HG03025 (cell line): ENCODE measurements at regions not wholly inside any gene's neighbourhood (a gene's known extent, or its start where the extent isn't known, plus 50 kb on each side); places are given as distances from the start of the nearest gene placed in this dataset.
"Not testable (repeated sequence)": the region's sequence is repeated elsewhere in the genome, so short reads cannot be mapped to it uniquely, and the experiment has no call there.

Source experiments
- ATAC-seq: cut with Tn5 transposase; IDR thresholded peaks from one replicate; pipeline ENCODE4 v1.9.1; 2021; ENCODE audit warnings: mild to moderate bottlenecking, moderate library complexity; ENCODE audit not compliant: unreplicated experiment, low FRiP score

DNA sequence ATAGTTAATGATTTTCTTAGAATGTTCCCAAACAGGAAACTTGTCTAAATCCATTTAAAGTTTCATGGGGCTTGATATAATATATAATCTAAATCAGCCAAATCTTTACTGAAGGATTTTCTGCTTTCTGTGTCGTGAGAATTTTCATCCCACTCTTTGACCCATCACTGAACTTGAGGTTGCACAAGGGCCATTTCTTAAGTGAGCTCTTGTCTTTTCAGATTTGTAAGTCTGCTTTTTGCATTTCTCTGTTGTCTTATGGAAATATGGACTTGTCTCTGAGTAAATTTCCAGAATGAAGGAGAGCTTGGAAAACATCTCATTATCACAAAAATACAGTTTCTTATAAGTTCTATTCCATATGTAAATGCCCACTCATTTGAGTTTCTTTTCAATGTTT lies 149.2 kb upstream of the ARRDC3 start:
- no peak for ATAC-seq

GRCh38 chr5:91528831-91529230 lies 145.7 kb upstream of the ARRDC3 start:
- no peak for ATAC-seq

GRCh38 chr5:91521785-91522184 lies 138.7 kb upstream of the ARRDC3 start:
- no peak for ATAC-seq

GRCh38 chr5:91521334-91521733 lies 138.2 kb upstream of the ARRDC3 start:
- no peak for ATAC-seq

GRCh38 chr5:91514400-91514799 lies 131.3 kb upstream of the ARRDC3 start:
- no peak for ATAC-seq

GRCh38 chr5:91503321-91503720 lies 120.2 kb upstream of the ARRDC3 start:
- no peak for ATAC-seq

GRCh38 chr5:91500758-91501157 lies 117.6 kb upstream of the ARRDC3 start:
- no peak for ATAC-seq

DNA sequence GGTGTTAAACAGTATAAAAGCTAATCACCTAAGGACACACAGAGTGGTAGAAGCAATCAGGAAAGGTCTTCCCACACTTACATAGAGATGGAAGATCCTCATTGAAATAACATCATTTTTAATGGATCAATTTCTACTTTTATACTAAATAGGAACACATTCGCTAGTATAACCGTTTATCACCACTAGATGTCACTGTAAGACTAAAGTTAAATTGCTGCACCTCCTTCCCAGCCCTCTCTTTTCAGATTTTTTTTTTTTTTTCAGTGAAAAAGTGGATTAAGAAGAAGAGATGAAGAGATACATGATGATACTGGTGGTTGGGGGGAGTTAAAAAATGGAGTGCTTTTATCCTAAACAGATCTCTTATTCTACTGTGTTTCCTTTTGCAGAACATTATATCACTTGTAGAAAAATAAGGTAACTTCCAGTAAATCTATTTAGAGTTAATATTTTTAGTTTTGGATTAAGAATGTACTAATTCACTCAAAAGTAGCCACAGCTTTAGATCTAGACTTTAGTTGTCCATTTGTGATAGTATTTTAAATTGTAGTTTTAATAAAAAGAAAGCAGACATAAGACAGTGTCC lies 116.9 kb upstream of the ARRDC3 start:
- no peak for ATAC-seq

- ATAC-seq: no peak
These were observed 112.6 kb upstream of the ARRDC3 start for GRCh38 chr5:91495699-91496098.

- no peak for ATAC-seq
These were observed 111.4 kb upstream of the ARRDC3 start for GRCh38 chr5:91494447-91494996.

DNA sequence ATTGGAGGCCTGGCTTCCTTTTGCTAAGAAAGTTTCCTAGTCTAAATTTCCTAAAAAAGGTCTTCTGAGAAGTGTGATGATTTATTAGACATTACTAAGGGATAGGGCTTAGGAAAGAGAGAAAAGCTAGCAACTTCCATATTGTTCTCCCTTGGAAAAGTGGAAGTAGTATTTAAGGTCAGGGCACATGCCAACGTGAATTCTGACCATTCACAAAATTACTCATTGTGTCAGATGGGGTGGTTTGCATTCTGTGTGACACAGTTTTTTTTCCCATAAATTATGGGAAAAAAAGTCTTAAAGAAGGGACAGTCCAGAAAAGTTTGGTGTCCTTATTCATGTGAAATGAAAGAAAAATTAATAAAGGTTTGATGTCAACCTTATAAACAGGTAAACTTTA lies 110.0 kb upstream of the ARRDC3 start:
- no peak for ATAC-seq

DNA sequence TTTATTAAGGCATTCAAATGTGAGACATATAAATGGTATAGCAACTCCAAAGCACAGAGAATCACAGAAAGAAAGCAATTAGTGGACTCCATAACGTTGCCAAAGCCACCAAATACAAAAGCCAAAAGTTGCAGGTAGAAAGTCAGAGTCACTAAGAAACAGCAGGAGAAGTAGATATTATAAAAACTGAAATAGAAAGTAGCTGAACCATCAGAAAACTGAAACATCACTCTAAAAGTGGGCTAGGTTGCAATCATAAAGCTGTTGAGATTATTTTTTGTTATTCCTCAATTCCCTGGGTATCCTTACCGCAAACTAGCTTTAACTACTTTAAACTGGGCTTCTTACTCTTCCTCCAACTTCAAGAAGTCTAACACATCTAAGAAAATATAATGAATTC lies 108.1 kb upstream of the ARRDC3 start:
- no peak for ATAC-seq

DNA sequence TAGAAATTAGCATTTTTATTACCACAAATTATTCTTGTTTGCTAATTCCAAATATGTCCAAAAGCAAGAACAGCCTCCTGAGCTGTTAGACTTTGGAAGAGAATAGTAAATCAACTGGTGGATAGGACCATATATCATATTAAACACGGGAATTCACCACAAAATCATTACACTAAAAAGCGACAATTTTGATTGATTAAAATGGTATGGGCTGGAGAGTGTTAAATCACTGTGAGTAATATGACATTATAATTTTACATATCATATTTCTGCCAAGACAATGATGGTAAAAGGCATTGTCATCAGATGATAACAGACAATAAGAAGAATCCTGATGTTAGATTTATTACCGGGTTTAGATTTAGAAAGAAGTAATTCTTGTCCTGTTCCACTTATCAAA lies 107.2 kb upstream of the ARRDC3 start:
- ATAC-seq: no peak

- ATAC-seq: no peak
These were observed 104.3 kb upstream of the ARRDC3 start for GRCh38 chr5:91487420-91487819.

- ATAC-seq: no peak
These were observed 103.5 kb upstream of the ARRDC3 start for GRCh38 chr5:91486638-91487037.

- no peak for ATAC-seq
These were observed 101.5 kb upstream of the ARRDC3 start for GRCh38 chr5:91484662-91485061.

GRCh38 chr5:91479376-91479775 lies 96.3 kb upstream of the ARRDC3 start:
- not testable (repeated sequence) for ATAC-seq

DNA sequence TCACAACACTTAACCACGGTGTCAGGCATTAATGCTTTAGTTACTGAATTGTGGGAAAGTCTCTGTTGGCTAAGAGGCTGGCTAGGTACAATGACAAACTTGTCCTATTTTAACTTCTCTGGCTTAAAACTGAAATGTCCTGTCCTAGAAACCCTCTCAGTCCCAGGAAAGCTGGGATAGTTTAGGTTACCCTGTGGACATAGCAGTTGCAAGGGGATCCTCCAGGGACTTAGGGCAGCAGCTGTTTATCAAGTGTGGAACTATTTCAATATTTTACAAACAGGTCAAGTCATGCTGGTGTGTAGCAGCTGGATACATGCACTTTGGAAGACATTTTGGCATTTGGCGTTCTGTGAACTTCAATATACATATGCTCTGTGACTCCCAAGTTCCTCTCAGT lies 95.0 kb upstream of the ARRDC3 start:
- ATAC-seq: no peak

- no peak for ATAC-seq
These were observed 94.3 kb upstream of the ARRDC3 start for GRCh38 chr5:91477408-91477807.

GRCh38 chr5:91474201-91474600 lies 91.1 kb upstream of the ARRDC3 start:
- no peak for ATAC-seq

DNA sequence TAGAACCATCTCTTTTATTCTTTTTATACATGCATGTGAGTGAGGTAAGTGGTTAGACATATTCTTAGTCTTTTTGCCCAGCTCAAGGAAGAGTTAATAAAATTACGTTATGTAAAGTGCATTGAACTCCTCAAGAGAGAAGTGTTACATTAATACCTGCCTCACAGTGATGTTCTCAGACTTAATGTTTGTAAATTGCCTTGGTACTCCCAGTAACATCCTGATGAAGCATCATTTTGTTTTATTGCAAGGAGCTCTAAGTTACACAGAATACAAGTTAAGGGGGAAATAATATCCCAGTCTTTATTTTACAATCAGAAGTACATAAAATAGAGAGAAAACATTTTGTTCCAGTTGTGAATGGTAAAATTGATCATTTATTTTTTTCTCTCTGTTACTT lies 89.5 kb upstream of the ARRDC3 start:
- no peak for ATAC-seq

DNA sequence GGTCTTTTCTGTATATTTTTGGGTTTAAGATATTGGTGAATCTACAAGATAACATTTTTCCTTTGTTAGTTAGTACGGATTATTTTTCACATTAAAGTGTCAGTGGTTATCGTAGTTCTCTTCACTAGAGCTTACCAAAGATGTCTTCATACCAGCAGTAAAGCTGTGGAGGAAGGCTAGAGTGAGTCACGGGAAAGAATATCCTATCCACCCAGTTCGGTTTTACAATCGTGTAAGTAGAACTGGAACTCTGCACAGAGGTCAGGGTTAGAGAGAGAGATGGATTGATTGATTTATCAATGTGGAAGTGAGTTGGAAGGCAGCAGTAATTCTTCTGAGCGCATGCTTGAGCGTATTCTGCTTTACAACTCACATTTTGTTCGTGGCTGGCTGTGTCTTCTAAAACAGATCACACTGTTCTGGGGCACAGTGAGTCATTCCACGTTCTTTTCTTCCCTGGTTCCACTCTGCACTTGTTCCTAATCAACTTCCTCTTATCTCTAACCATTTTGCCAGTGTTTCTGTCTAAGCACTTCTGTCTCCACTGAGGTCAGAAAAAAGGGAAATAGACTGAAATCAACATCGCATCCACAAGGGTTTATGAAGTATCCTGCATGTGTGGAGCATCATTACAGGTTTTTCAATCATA lies 86.5 kb upstream of the ARRDC3 start:
- ATAC-seq: no peak
